Esophagus (tissue), 2 donors: ENCODE measurements at regions not wholly inside any gene's neighbourhood (a gene's known extent, or its start where the extent isn't known, plus 50 kb on each side); places are given as distances from the start of the nearest gene placed in this dataset.

Experiments
- H3K27ac ChIP-seq, 2 donors: one replicate each; pipeline ENCODE4 v1.5.1; 2013; ENCODE audit warnings: low read depth in 2 of 2, mild to moderate bottlenecking in 2 of 2, inconsistent platforms in 1 of 2, low read length in 1 of 2, moderate library complexity in 1 of 2
- H3K27me3 ChIP-seq, 2 donors: one replicate each; pipeline ENCODE4 v1.6.1; 2013; ENCODE audit warnings: low read length in 2 of 2, control low read depth in 1 of 2, mild to moderate bottlenecking in 1 of 2; ENCODE audit not compliant: insufficient read depth in 2 of 2, control insufficient read depth in 1 of 2
- H3K36me3 ChIP-seq, 2 donors: one replicate each; pipeline ENCODE4 v1.6.1; 2013; ENCODE audit warnings: low read length in 1 of 2; ENCODE audit not compliant: control insufficient read depth in 2 of 2, insufficient read depth in 2 of 2
- H3K4me1 ChIP-seq, 2 donors: one replicate each; pipeline ENCODE4 v1.6.1; 2013; ENCODE audit warnings: low read length in 1 of 2; ENCODE audit not compliant: control insufficient read depth in 2 of 2, insufficient read depth in 2 of 2
- H3K4me3 ChIP-seq, 2 donors: one replicate each; pipeline ENCODE4 v1.5.1; 2013; ENCODE audit warnings: low read length in 2 of 2, mild to moderate bottlenecking in 2 of 2, low read depth in 1 of 2, moderate library complexity in 1 of 2
- H3K9me3 ChIP-seq, 2 donors: one replicate each; pipeline ENCODE4 v1.6.1; 2013; ENCODE audit warnings: mild to moderate bottlenecking in 2 of 2, low read depth in 1 of 2, low read length in 1 of 2, moderate library complexity in 1 of 2; ENCODE audit not compliant: control insufficient read depth in 2 of 2, insufficient read depth in 1 of 2
- WGBS, 2 donors: extraction: QIAGEN DNeasy Blood & Tissue Kit; methylation state at CpG; one replicate each; pipeline ENCODE4 v1.1.7; 2013; 5-methylcytosine and 5-hydroxymethylcytosine counted together
- donor health status: healthy with polysubstance abuse.
- donor health status: Bipolar disorder and iron deficiency.

DNA sequence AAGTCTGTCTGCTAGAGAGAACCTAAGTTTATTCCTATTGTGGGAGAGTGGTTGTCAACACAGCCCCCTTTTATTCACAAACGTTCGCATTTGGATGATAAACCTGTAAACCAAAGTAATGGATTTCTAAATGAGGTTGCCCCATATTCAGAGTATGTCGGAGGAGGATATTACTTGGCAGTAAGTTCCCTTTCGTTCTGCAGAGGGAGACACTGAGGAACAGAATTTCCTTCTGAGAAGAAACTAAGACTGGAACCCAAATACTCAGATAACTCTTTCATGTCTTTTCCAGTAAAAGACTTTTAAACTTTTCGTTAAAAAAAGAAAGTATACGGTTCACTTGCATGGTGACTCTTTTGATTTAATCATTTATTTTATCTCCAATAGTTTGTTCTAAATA, 754.6 kb upstream of the MMS22L start:
- H3K4me3 ChIP-seq = no peak overlapping the region
- no peaks in the 10 kb centered on the region for H3K4me1 ChIP-seq
- 62 to 73% methylated on average over 6 of the region's 6 CpGs for WGBS, 2 donors

DNA sequence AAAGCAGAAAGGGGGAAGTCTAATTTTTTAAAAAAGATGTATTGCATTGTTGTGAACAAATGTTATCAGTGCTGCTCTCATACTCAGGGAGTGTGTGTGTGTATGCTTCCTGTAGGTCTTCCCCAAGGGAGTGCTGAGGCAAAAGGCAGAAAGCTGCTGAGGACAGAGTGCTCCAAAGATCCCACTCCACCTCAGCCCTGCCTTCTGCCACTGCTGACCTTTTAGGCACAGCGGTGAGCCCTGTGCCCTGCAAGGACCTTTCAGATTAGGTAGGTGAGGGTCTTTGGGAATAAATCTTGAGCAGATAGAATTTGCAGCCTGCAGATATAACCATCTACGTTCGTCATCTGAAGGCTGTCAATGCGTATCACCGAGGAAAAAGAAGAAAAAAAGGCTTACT, 756.4 kb upstream of the MMS22L start:
- H3K36me3 ChIP-seq = no peaks in the 10 kb centered on the region
- 52 to 67% methylated on average over 5 of the region's 5 CpGs for WGBS, 2 donors
- no peaks in the 10 kb centered on the region for H3K9me3 ChIP-seq

More for the DNA sequence above, 754.6 kb upstream of the MMS22L start:
- no peaks in the 10 kb centered on the region for H3K9me3 ChIP-seq
- H3K27ac ChIP-seq = no peak overlapping the region
- no peaks in the 10 kb centered on the region for H3K27me3 ChIP-seq
- no peaks in the 10 kb centered on the region for H3K36me3 ChIP-seq

DNA sequence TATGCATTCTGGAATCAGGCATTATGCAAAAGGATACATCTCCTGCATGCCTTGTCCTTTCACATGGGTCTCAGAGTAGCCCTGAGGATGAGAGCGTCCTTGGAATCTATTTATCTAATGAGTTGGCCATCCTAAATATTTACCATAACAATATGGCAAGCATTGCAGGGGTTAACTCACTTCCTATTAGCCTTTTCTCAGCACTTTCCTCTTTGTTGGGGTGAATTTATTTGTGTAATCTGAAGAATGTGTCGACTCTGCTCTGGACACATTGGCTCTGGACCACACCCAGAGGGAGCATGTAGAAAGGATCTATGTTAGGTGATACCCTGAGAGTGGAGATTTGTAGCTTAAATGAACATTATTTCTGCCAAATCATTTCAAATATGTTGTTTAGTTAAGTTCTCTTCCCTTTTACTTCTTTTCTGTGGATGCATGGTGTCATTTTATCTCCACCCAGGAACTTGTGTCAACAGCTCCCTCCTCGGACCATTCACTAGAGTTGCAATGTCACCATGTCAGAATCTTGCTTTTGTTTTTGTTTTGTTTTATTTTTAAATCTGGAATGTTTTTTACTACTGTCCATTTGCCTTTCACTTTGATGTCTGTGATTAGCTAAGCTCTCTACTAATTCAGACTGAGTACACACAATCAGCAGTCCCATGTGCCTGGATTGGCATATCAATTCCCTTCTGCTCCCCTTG, 757.0 kb upstream of the MMS22L start:
- Histone ChIP-seq H3K27ac (no peak overlapping the region), H3K9me3 (no peaks in the 10 kb centered on the region), H3K27me3 (no peaks in the 10 kb centered on the region), H3K36me3 (no peaks in the 10 kb centered on the region), H3K4me1 (no peaks in the 10 kb centered on the region), H3K4me3 (no peak overlapping the region)
- 29 to 30% methylated on average over 3 of the region's 3 CpGs for WGBS, 2 donors

More for the DNA sequence above, 756.4 kb upstream of the MMS22L start:
- H3K27me3 ChIP-seq = no peaks in the 10 kb centered on the region
- H3K27ac ChIP-seq = no peak overlapping the region
- H3K4me3 ChIP-seq = no peak overlapping the region
- no peaks in the 10 kb centered on the region for H3K4me1 ChIP-seq

DNA sequence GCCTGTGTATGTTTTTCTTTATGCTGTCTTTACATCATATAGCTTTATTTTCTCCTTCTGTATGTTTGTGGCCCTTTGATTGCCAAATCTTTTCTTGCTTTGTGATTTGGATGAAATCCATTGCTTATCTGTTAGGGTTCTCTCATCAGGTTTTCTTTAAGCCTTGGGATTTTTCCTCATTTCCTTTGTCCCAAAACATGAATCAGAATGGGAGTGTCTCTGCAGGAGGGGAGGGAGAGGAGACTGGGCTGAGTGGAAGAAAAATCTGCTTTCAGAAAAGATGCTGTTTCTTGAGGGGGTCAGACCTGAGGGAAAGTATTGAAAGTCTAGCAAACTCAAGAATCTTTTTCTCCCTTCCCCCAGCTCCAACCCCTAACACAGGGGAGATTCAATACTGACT, 758.0 kb upstream of the MMS22L start:
- Histone ChIP-seq H3K27me3 (no peaks in the 10 kb centered on the region), H3K4me1 (no peaks in the 10 kb centered on the region), H3K4me3 (no peak overlapping the region), H3K36me3 (no peaks in the 10 kb centered on the region), H3K27ac (no peak overlapping the region), H3K9me3 (no peaks in the 10 kb centered on the region)

DNA sequence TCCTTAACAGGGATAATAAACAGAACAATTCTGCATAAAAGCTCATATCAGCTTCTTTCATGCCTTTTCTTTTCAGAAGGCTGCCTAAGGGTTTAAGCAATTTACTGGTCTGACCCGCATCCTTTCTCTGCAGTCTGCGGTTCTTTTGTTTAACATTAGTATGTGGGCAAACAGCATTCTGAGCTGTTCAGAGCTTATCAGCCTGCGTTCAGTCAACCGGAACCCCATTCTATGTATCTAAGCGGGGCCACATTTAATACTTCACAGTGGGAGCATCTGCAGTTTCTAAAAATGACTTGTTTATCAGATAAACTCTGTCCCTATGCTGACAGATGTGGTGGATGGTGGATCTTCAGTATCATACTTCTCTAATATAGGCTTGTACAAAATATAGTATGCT, 758.9 kb upstream of the MMS22L start:
- Histone ChIP-seq H3K27me3 (no peaks in the 10 kb centered on the region), H3K36me3 (no peaks in the 10 kb centered on the region), H3K9me3 (no peaks in the 10 kb centered on the region), H3K27ac (no peak overlapping the region), H3K4me3 (no peak overlapping the region), H3K4me1 (no peaks in the 10 kb centered on the region)
- WGBS, 2 donors = 34 to 46% methylated on average over 5 of the region's 5 CpGs

DNA sequence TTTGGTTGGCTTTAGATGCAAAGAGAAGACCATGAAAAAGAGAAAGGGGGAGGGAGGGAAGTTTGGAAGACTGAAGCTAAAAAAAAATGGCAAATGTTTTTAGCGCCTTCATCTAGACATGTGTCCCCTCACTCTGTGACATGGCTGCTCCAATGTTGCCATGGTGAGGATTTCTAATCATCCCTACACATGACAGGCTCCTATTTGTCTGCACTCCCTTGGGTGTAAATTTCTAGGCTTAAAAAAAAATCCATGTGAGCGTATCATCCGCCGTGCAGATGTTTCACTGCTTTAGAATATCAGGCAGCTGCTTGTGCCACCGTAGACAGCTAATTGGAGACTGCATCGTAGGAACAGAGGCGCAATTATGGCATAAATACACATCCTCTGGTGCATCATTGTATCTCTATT, 761.1 kb upstream of the MMS22L start:
- Histone ChIP-seq H3K27me3 (no peaks in the 10 kb centered on the region), H3K9me3 (no peaks in the 10 kb centered on the region), H3K36me3 (no peaks in the 10 kb centered on the region), H3K4me1 (no peaks in the 10 kb centered on the region), H3K27ac (no peak overlapping the region), H3K4me3 (no peak overlapping the region)
- 77 to 86% methylated on average over 7 of the region's 7 CpGs for WGBS, 2 donors

DNA sequence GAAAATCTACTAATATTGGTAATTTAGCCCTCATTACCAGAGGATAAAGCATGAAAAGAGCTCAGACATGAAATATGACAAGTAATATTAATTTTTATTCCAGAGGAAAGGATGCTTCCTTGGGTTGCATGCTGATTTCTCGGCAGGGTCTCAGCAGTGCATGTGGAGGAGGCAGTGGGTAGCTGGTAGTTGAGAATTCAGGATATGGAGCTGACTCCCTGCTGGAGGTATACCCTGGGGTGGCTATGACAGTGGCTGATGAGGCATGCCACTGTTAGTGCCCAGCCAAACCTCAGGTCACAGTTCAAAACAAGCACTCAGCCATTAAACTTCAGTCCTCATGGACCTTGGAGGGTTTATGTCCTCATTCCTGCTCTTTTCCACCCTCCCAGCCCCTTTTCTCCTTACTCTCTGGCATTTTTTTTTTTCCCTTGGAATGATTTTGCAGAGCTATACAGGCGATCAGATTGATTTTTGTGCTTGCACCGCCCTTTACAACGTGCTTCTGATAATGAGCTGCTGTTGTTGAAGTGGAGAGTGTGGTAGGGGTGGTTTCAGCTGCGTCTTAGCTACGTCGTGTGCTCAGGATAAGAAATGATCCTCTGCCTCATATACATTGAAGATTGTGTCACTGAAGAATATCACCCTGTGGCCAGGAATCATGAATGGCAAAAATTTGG, 761.9 kb upstream of the MMS22L start:
- H3K9me3 ChIP-seq = no peaks in the 10 kb centered on the region
- 41 to 51% methylated on average over 7 of the region's 7 CpGs for WGBS, 2 donors
- H3K4me3 ChIP-seq = no peak overlapping the region
- no peaks in the 10 kb centered on the region for H3K4me1 ChIP-seq
- no peaks in the 10 kb centered on the region for H3K36me3 ChIP-seq
- no peaks in the 10 kb centered on the region for H3K27me3 ChIP-seq
- no peak overlapping the region for H3K27ac ChIP-seq

DNA sequence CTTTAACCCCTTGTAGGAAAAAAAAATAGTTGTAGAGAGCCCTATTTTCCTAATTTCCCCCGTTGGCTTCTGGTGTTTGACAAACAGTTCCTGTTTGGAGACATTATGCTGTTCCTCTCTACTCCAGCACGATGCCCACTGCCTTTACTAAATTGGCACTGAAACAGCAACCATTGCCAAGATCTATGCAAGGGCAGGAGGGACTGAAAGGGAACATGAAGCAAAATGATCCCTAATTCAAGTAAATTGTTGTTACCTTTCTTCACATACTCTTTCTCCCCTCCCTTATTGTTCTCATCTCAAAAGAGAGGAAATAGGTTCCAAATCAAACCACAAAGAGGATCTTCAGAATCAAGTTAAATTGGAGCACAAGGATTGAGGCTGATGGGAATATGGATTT, 764.1 kb upstream of the MMS22L start:
- no peaks in the 10 kb centered on the region for H3K4me1 ChIP-seq
- H3K27me3 ChIP-seq = no peaks in the 10 kb centered on the region
- no peaks in the 10 kb centered on the region for H3K9me3 ChIP-seq
- 33 to 40% methylated on average over 2 of the region's 2 CpGs for WGBS, 2 donors
- H3K36me3 ChIP-seq = no peaks in the 10 kb centered on the region
- H3K27ac ChIP-seq = no peak overlapping the region
- H3K4me3 ChIP-seq = no peak overlapping the region

DNA sequence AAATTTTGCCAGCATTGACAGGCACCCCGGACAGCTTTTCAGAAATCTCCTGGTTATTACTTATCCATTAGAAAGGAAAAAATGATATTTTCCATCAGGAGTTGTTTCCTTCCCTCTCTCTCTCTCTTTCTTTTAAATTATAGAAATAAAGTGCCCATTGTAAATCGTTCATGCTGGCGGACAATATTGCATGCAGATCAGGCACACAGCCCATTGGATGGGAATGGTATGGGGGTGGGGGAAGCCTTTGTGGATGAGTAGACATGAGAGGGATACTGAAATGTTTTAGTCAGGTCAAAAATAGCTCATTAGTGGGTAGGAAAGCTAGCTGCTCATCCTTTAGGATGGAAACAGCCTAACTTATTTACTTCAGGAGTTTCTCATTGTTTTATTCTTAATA, 764.9 kb upstream of the MMS22L start:
- no peaks in the 10 kb centered on the region for H3K9me3 ChIP-seq
- no peaks in the 10 kb centered on the region for H3K36me3 ChIP-seq
- no peaks in the 10 kb centered on the region for H3K27me3 ChIP-seq
- no peak overlapping the region for H3K27ac ChIP-seq
- no peak overlapping the region for H3K4me3 ChIP-seq
- WGBS, 2 donors = 82 to 84% methylated on average over 3 of the region's 3 CpGs
- no peaks in the 10 kb centered on the region for H3K4me1 ChIP-seq

DNA sequence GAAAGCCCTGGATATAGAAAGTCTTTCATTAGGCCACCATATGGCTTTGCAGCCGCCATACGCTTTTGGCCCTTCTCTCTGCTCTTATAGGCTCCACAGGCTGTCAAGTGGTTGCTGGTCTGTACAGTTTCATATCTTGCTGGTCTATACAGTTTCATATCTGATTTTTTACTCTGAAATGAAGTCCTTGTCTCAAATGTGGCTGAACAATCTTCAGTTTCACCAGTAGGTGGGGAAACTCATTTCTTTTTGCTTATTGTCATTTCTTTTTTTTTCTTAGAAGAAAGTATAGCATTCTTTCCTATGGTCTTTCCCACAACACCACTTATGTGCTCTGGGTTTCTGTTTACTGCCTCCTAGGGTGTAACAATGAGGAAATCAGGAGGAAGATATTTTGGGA, 771.4 kb upstream of the MMS22L start:
- whole genome bisulfite sequencing, 2 donors = 70 to 92% methylated on average over 2 of the region's 2 CpGs
- H3K4me1 ChIP-seq = no peaks in the 10 kb centered on the region
- no peaks in the 10 kb centered on the region for H3K9me3 ChIP-seq
- no peaks in the 10 kb centered on the region for H3K36me3 ChIP-seq
- H3K27me3 ChIP-seq = no peaks in the 10 kb centered on the region
- H3K27ac ChIP-seq = no peak overlapping the region
- no peak overlapping the region for H3K4me3 ChIP-seq
